PC-9 (cell line): ENCODE measurements at regions not wholly inside any gene's neighbourhood (a gene's known extent, or its start where the extent isn't known, plus 50 kb on each side); places are given as distances from the start of the nearest gene placed in this dataset.

ENCODE experiments used
- CTCF ChIP-seq: fragments of 200-600 bp; sonication (generic); conservative IDR thresholded peaks from 2 replicates; pipeline ENCODE4 v1.6.1; 2017; ENCODE audit warnings: mixed run types, antibody characterized with exemption, mild to moderate bottlenecking, moderate library complexity
- EZH2 ChIP-seq: fragments of 200-600 bp; sonication (generic); IDR thresholded peaks from 2 replicates; pipeline ENCODE4 v1.8.0; 2017; ENCODE audit warnings: antibody characterized with exemption, low read depth

- TF ChIP-seq EZH2 (no peak), CTCF (no peak)
These were observed 54.5 kb upstream of the TIAM1 start for GRCh38 chr21:31398574-31398973.
